OCI-LY7 (cell line): ENCODE measurements at regions not wholly inside any gene's neighbourhood (a gene's known extent, or its start where the extent isn't known, plus 50 kb on each side); places are given as distances from the start of the nearest gene placed in this dataset.

Experiments used
- EZH2phosphoT487 ChIP-seq: fragments of 200-600 bp; sonication (generic); IDR thresholded peaks from 2 replicates; pipeline ENCODE4 v1.6.1; 2018; ENCODE audit warnings: low read depth, borderline replicate concordance, mild to moderate bottlenecking, mixed run types, antibody characterized with exemption, low read length, moderate library complexity, mixed read lengths
- TF ChIP-seq, protein P1 (sequence below): fragments of 200-600 bp; sonication (generic); conservative IDR thresholded peaks from 2 replicates; pipeline ENCODE4 v1.5.1; 2014; ENCODE audit warnings: mild to moderate bottlenecking, antibody characterized with exemption, low read length, moderate library complexity, mixed read lengths

DNA sequence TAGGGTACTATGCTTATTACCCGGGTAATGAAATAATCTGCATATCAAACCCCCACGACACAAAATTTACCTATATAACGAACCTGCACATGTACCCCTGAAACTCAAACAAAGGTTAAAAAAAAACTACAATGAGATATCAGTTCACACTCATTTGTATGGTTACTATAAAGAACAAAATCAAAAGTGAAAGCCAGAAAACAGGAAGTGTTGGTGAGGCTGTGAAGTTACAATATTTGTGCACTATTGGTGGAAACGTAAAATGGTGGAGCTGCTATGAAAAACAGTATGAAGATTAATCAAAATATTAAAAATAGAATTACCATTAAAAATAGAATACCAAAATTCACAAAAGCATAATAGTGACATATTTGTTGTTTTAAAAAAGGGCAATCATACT is 128.9 kb downstream of the ZIC1 start:
- TF ChIP-seq, protein P1, sequence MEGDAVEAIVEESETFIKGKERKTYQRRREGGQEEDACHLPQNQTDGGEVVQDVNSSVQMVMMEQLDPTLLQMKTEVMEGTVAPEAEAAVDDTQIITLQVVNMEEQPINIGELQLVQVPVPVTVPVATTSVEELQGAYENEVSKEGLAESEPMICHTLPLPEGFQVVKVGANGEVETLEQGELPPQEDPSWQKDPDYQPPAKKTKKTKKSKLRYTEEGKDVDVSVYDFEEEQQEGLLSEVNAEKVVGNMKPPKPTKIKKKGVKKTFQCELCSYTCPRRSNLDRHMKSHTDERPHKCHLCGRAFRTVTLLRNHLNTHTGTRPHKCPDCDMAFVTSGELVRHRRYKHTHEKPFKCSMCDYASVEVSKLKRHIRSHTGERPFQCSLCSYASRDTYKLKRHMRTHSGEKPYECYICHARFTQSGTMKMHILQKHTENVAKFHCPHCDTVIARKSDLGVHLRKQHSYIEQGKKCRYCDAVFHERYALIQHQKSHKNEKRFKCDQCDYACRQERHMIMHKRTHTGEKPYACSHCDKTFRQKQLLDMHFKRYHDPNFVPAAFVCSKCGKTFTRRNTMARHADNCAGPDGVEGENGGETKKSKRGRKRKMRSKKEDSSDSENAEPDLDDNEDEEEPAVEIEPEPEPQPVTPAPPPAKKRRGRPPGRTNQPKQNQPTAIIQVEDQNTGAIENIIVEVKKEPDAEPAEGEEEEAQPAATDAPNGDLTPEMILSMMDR: no peak
- TF ChIP-seq EZH2phosphoT487: no peak
